ENCODE measurements at regions not wholly inside any gene's neighbourhood (a gene's known extent, or its start where the extent isn't known, plus 50 kb on each side); places are given as distances from the start of the nearest gene placed in this dataset.

DNA sequence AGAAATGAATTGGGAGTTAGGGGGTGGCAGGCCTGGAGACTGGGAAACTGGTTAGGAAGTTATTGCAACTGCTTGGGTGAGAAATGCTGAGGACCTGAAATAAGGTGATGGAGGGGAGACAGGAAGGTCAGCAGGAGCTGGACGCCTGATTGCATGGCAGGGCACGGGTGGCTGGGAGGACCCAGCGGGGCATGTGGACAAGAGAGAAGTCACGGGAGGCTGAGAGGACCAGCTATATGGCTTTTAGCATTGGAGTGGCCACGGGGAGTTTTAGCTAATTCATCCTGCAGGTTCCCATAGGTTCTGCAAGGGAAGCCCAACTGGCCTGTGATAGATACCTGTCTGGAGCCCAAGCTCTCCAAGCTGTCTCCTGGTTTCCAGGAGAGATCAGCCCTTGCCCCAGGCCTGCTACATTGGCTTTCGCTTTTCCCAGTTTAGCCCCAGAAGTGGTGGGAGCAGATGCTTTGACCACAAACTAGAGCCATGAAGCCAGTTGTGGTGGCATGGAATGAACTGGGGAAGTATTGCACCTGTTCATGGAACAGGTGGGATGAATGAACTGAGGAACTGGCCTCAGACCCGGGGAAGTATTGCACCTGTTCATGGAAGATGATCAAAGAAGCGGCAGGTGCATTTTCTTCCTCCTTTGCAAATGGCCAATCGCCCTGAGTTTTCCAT is 93.6 kb upstream of the TAF1B start:
- TF ChIP-seq EGR1 (IDR thresholded peaks at IDR 0.05; ENCODE audit: low read depth) (no peak), REST (IDR thresholded peaks at IDR 0.05; ENCODE audit: low read depth) (no peak), YY1 (IDR thresholded peaks at IDR 0.05; ENCODE audit: extremely low read depth, insufficient replicate concordance, low read depth, low read length) (no peak), POLR2A (IDR thresholded peaks at IDR 0.05; ENCODE audit: borderline replicate concordance, extremely low read depth, insufficient read depth, insufficient read length) (no peak), TCF7L2 (IDR thresholded peaks at IDR 0.05; ENCODE audit: borderline replicate concordance, extremely low read depth, insufficient read depth, insufficient read length) (no peak), MAX (IDR thresholded peaks at IDR 0.05) (no peak), EZH2 (IDR thresholded peaks at IDR 0.05) (no peak), SRF (IDR thresholded peaks at IDR 0.05; ENCODE audit: low read depth) (no peak), FOSL1 (IDR thresholded peaks at IDR 0.05; ENCODE audit: low read depth) (no peak), POLR2AphosphoS5 (IDR thresholded peaks at IDR 0.05; ENCODE audit: low read depth, low read length) (no peak)
- TF ChIP-seq, protein P1, sequence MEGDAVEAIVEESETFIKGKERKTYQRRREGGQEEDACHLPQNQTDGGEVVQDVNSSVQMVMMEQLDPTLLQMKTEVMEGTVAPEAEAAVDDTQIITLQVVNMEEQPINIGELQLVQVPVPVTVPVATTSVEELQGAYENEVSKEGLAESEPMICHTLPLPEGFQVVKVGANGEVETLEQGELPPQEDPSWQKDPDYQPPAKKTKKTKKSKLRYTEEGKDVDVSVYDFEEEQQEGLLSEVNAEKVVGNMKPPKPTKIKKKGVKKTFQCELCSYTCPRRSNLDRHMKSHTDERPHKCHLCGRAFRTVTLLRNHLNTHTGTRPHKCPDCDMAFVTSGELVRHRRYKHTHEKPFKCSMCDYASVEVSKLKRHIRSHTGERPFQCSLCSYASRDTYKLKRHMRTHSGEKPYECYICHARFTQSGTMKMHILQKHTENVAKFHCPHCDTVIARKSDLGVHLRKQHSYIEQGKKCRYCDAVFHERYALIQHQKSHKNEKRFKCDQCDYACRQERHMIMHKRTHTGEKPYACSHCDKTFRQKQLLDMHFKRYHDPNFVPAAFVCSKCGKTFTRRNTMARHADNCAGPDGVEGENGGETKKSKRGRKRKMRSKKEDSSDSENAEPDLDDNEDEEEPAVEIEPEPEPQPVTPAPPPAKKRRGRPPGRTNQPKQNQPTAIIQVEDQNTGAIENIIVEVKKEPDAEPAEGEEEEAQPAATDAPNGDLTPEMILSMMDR (IDR thresholded peaks at IDR 0.05 in 2 of 3, conservative IDR thresholded peaks at IDR 0.05 in 1 of 3; ENCODE audit: borderline replicate concordance in 1 of 3, insufficient read depth in 1 of 3, low read depth in 2 of 3, low read length in 2 of 3): no peak

Measured in HCT116 (cell line).